GM23338 (cell line): ENCODE measurements at regions not wholly inside any gene's neighbourhood (a gene's known extent, or its start where the extent isn't known, plus 50 kb on each side); places are given as distances from the start of the nearest gene placed in this dataset.

Experiments used
- ATAC-seq: fragments of 200-7000 bp; cut with Tn5 transposase; 3 replicates; pipeline ENCODE4 v1.9.1; 2020
- DNase-seq: peaks from one replicate; pipeline ENCODE4 v3.0.0-alpha.2; 2015; ENCODE audit warnings: low spot score
- H2AFZ ChIP-seq: fragments of 200-600 bp; sonication (generic); 2 replicates; pipeline ENCODE4 v1.8.0; 2016; ENCODE audit warnings: antibody characterized with exemption, mild to moderate bottlenecking, moderate library complexity
- H3F3A ChIP-seq: fragments of 200-600 bp; sonication (generic); replicated peaks from 2 replicates; pipeline ENCODE4 v1.8.0; 2017; ENCODE audit warnings: antibody characterized with exemption, mixed run types, low read depth
- H3K27ac ChIP-seq: fragments of 200-600 bp; sonication (generic); 2 replicates; pipeline ENCODE4 v1.6.1; 2016; ENCODE audit warnings: low read depth
- H3K27me3 ChIP-seq: fragments of 200-600 bp; sonication (generic); 2 replicates; pipeline ENCODE4 v1.8.0; 2016; ENCODE audit warnings: mild to moderate bottlenecking, mixed run types, moderate library complexity; ENCODE audit not compliant: insufficient read depth
- H3K36me3 ChIP-seq: fragments of 200-600 bp; sonication (generic); 2 replicates; pipeline ENCODE4 v1.8.0; 2016; ENCODE audit warnings: mild to moderate bottlenecking; ENCODE audit not compliant: insufficient read depth
- H3K4me1 ChIP-seq: fragments of 200-600 bp; sonication (generic); 2 replicates; pipeline ENCODE4 v1.8.0; 2016; ENCODE audit warnings: mild to moderate bottlenecking, moderate library complexity; ENCODE audit not compliant: insufficient read depth
- H3K4me2 ChIP-seq: fragments of 200-600 bp; sonication (generic); 2 replicates; pipeline ENCODE4 v1.7.1; 2017; ENCODE audit warnings: mixed run types
- H3K4me3 ChIP-seq: fragments of 200-600 bp; sonication (generic); 2 replicates; pipeline ENCODE4 v1.6.1; 2016; ENCODE audit warnings: mixed run types
- H3K79me2 ChIP-seq: fragments of 200-600 bp; sonication (generic); replicated peaks from 2 replicates; pipeline ENCODE4 v1.8.0; 2017; ENCODE audit warnings: mild to moderate bottlenecking; ENCODE audit not compliant: insufficient read depth
- H3K9me2 ChIP-seq: fragments of 200-600 bp; sonication (generic); 2 replicates; pipeline ENCODE4 v1.8.0; 2017; ENCODE audit not compliant: insufficient read depth
- H4K20me1 ChIP-seq: fragments of 200-600 bp; sonication (generic); replicated peaks from 2 replicates; pipeline ENCODE4 v1.8.0; 2017; ENCODE audit warnings: mild to moderate bottlenecking; ENCODE audit not compliant: insufficient read depth
- H3K27ac Mint-ChIP-seq: 2 replicates; pipeline ENCODE4 v1.8.0; 2020; ENCODE audit warnings: inconsistent platforms, mild to moderate bottlenecking, moderate library complexity, mixed read lengths
- H3K27me3 Mint-ChIP-seq: 3 replicates; pipeline ENCODE4 v1.8.0; 2022; ENCODE audit warnings: low read depth, mild to moderate bottlenecking, moderate library complexity, mixed read lengths, inconsistent platforms; ENCODE audit not compliant: insufficient read depth, poor library complexity
- H3K36me3 Mint-ChIP-seq: 3 replicates; pipeline ENCODE4 v1.8.0; 2021; ENCODE audit warnings: low read depth, mild to moderate bottlenecking, inconsistent platforms, moderate library complexity, mixed read lengths
- H3K4me1 Mint-ChIP-seq: 3 replicates; pipeline ENCODE4 v1.8.0; 2020; ENCODE audit warnings: mild to moderate bottlenecking, inconsistent platforms, mixed read lengths
- H3K4me3 Mint-ChIP-seq: 3 replicates; pipeline ENCODE4 v1.8.0; 2021; ENCODE audit warnings: moderate library complexity, mild to moderate bottlenecking, inconsistent platforms, mixed read lengths
- H3K9me3 Mint-ChIP-seq: 3 replicates; pipeline ENCODE4 v1.8.0; 2020; ENCODE audit warnings: moderate library complexity, mild to moderate bottlenecking, inconsistent platforms, mixed read lengths
- CREB1 ChIP-seq: fragments of 250-450 bp; sonication (Bioruptor Pico); IDR thresholded peaks from 2 replicates; pipeline ENCODE4 v1.5.0; 2020; ENCODE audit warnings: low read depth, mild to moderate bottlenecking, moderate library complexity
- EZH2 ChIP-seq: fragments of 200-600 bp; sonication (generic); IDR thresholded peaks from one replicate; pipeline ENCODE4 v1.8.0; 2017; ENCODE audit warnings: antibody characterized with exemption, mild to moderate bottlenecking, low read depth; ENCODE audit not compliant: unreplicated experiment
- EZH2phosphoT487 ChIP-seq: fragments of 200-600 bp; sonication (generic); IDR thresholded peaks from one replicate; pipeline ENCODE4 v1.8.1; 2018; ENCODE audit warnings: antibody characterized with exemption; ENCODE audit not compliant: unreplicated experiment
- JUNB ChIP-seq: IDR thresholded peaks from one replicate; pipeline ENCODE4 v1.6.1; 2016; ENCODE audit warnings: antibody characterized with exemption; ENCODE audit not compliant: unreplicated experiment
- NANOG ChIP-seq: IDR thresholded peaks from 2 replicates; pipeline ENCODE4 v1.6.1; 2016; ENCODE audit warnings: antibody characterized with exemption, borderline replicate concordance
- POLR2AphosphoS5 ChIP-seq: IDR thresholded peaks from 2 replicates; pipeline ENCODE4 v1.6.1; 2016; ENCODE audit warnings: antibody characterized with exemption, low read depth
- STAT1 ChIP-seq: IDR thresholded peaks from one replicate; pipeline ENCODE4 v1.6.1; 2016; ENCODE audit warnings: antibody characterized with exemption; ENCODE audit not compliant: unreplicated experiment
- ZNF114 ChIP-seq: fragments of 250-450 bp; sonication (Bioruptor Pico); IDR thresholded peaks from 2 replicates; pipeline ENCODE4 v1.5.0; 2020; ENCODE audit warnings: mild to moderate bottlenecking, moderate library complexity
- ZNF331 ChIP-seq: fragments of 250-450 bp; sonication (Bioruptor Pico); IDR thresholded peaks from 2 replicates; pipeline ENCODE4 v1.5.0; 2020; ENCODE audit warnings: low read depth, mild to moderate bottlenecking, moderate library complexity
- TF ChIP-seq, protein P1 (sequence below), 2 experiments: fragments of 200-600 bp in 1 of 2; sonication (generic) in 1 of 2; conservative IDR thresholded peaks; 2 replicates each; pipeline versions ENCODE4 v1.5.1 to v1.6.1; 2016 to 2017; ENCODE audit warnings: antibody characterized with exemption in 2 of 2, low read depth in 2 of 2, mild to moderate bottlenecking in 2 of 2, moderate library complexity in 1 of 2
- TF ChIP-seq, protein P2 (sequence below): IDR thresholded peaks from one replicate; pipeline ENCODE4 v1.6.1; 2018; ENCODE audit warnings: antibody characterized with exemption; ENCODE audit not compliant: unreplicated experiment
- TF ChIP-seq, protein P3 (sequence below): IDR thresholded peaks from 2 replicates; pipeline ENCODE4 v1.6.1; 2016; ENCODE audit warnings: antibody characterized with exemption

DNA sequence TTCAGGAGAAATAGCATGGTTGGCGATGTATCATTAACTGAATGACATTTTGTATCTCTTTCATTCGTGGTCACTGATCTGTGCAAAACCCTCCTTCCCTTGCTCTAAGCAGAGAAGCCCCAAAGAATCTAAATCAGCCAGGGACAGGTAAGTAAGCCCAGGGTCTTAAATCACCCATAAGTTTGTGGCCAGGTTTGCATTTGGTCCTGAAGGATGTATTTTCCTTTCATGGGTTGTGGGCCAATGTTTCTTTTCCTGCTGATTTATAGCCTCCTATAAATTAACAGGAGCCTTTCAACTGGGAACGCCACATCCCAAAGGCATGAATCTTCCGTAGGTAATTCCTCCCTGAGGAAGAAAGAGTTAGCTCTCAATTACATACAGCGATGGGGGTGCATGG, 217.5 kb upstream of the TNC start:
- Mint-ChIP-seq H3K4me3 (no peak overlapping the region), H3K27ac (no peak overlapping the region), H3K27me3 (peaks cover 2% of the 10 kb centered on the region), H3K4me1 (no peaks in the 10 kb centered on the region), H3K9me3 (peaks cover 4% of the 10 kb centered on the region; the same call in 2 of the 3 replicates), H3K36me3 (no peaks in the 10 kb centered on the region)
- no peaks in the 10 kb centered on the region for H3K4me1 ChIP-seq
- H2AFZ ChIP-seq, result no peak overlapping the region
- no peak for TF ChIP-seq ZNF331 (CRISPR knock-in tag)
- no peak overlapping the region for H3K4me2 ChIP-seq
- no peaks in the 10 kb centered on the region for H3K36me3 ChIP-seq
- no peak overlapping the region for H3K27ac ChIP-seq
- no peaks in the 10 kb centered on the region for H3F3A ChIP-seq
- no peak overlapping the region for H3K4me3 ChIP-seq
- no peaks in the 10 kb centered on the region for H3K79me2 ChIP-seq
- ATAC-seq (no peak), DNase-seq (no peak)
- peaks cover 6% of the 10 kb centered on the region; the same call in 1 of the 2 replicates for H3K9me2 ChIP-seq
- no peaks in the 10 kb centered on the region for H3K27me3 ChIP-seq
- no peaks in the 10 kb centered on the region for H4K20me1 ChIP-seq

DNA sequence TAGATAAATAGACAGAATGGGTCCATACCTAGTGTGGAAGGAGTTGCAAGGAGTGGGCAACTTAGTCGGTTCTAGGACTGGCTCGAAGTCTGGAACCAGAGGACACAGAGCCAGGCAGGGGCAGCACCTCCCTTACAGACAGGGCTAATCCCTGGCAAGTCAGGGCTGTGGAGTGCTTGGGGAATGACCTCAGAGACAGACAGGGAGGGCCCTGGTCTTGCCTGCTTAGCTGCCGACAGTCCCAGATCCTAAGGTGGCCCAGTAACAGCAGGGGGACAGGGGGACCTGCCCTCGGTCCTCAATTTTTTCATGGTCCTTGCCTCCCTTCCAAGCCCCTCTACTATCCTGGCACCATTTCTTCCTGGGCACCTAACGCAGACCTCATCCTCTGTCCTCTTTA, 222.4 kb upstream of the TNC start:
- Histone ChIP-seq H3K9me2 (no peaks in the 10 kb centered on the region), H3K4me2 (no peak overlapping the region), H3K27ac (no peak overlapping the region), H3F3A (no peaks in the 10 kb centered on the region), H3K79me2 (no peaks in the 10 kb centered on the region), H3K36me3 (no peaks in the 10 kb centered on the region), H4K20me1 (no peaks in the 10 kb centered on the region), H2AFZ (no peak overlapping the region), H3K4me3 (no peak overlapping the region), H3K4me1 (0 out of 2 replicates have a peak, but pooled peaks cover 6% of the 10 kb centered on the region), H3K27me3 (no peaks in the 10 kb centered on the region)
- TF ChIP-seq POLR2AphosphoS5, result no peak
- TF ChIP-seq, protein P1, sequence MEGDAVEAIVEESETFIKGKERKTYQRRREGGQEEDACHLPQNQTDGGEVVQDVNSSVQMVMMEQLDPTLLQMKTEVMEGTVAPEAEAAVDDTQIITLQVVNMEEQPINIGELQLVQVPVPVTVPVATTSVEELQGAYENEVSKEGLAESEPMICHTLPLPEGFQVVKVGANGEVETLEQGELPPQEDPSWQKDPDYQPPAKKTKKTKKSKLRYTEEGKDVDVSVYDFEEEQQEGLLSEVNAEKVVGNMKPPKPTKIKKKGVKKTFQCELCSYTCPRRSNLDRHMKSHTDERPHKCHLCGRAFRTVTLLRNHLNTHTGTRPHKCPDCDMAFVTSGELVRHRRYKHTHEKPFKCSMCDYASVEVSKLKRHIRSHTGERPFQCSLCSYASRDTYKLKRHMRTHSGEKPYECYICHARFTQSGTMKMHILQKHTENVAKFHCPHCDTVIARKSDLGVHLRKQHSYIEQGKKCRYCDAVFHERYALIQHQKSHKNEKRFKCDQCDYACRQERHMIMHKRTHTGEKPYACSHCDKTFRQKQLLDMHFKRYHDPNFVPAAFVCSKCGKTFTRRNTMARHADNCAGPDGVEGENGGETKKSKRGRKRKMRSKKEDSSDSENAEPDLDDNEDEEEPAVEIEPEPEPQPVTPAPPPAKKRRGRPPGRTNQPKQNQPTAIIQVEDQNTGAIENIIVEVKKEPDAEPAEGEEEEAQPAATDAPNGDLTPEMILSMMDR (conservative IDR thresholded peaks at IDR 0.05; ENCODE audit: low read depth in 2 of 2), result 0 out of 4 replicates have a peak, but pooled peaks of 1 of the 2 experiments have one; percentile 1
- DNase-seq (no peak), ATAC-seq (no peak)
- peaks cover 4% of the 10 kb centered on the region; the same call in 2 of the 3 replicates for H3K9me3 Mint-ChIP-seq
- no peak overlapping the region for H3K27ac Mint-ChIP-seq
- no peak overlapping the region for H3K4me3 Mint-ChIP-seq
- H3K4me1 Mint-ChIP-seq, result peaks cover 13% of the 10 kb centered on the region; the same call in 2 of the 3 replicates
- H3K27me3 Mint-ChIP-seq, result peaks cover 4% of the 10 kb centered on the region
- no peaks in the 10 kb centered on the region for H3K36me3 Mint-ChIP-seq

DNA sequence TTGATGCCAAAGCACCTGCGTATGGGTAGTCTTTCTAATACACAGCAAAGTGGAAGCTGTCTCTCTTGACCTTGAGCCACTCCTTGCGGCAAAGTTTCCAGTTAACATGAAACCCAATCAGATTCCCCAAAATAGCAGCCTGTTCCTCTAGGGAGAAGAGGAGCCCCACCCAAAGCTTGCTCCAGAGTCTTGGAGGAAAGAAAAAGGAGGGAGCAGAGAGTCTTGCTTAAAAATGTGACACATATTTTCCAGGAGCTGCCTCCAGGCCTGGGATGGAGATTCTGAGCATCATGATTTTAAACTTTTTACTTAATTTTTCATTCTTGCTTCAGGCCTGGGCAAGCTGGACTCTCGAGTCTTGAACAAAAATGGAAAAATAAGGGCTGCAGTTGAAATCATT, 223.5 kb upstream of the TNC start:
- Mint-ChIP-seq H3K4me3 (no peak overlapping the region), H3K27ac (no peak overlapping the region)
- no peak for ATAC-seq
- TF ChIP-seq EZH2phosphoT487 (no peak), CREB1 (CRISPR knock-in tag) (no peak), STAT1 (no peak), JUNB (no peak), NANOG (no peak), ZNF331 (CRISPR knock-in tag) (no peak), POLR2AphosphoS5 (no peak), EZH2 (no peak), ZNF114 (no peak)
- TF ChIP-seq, protein P2, sequence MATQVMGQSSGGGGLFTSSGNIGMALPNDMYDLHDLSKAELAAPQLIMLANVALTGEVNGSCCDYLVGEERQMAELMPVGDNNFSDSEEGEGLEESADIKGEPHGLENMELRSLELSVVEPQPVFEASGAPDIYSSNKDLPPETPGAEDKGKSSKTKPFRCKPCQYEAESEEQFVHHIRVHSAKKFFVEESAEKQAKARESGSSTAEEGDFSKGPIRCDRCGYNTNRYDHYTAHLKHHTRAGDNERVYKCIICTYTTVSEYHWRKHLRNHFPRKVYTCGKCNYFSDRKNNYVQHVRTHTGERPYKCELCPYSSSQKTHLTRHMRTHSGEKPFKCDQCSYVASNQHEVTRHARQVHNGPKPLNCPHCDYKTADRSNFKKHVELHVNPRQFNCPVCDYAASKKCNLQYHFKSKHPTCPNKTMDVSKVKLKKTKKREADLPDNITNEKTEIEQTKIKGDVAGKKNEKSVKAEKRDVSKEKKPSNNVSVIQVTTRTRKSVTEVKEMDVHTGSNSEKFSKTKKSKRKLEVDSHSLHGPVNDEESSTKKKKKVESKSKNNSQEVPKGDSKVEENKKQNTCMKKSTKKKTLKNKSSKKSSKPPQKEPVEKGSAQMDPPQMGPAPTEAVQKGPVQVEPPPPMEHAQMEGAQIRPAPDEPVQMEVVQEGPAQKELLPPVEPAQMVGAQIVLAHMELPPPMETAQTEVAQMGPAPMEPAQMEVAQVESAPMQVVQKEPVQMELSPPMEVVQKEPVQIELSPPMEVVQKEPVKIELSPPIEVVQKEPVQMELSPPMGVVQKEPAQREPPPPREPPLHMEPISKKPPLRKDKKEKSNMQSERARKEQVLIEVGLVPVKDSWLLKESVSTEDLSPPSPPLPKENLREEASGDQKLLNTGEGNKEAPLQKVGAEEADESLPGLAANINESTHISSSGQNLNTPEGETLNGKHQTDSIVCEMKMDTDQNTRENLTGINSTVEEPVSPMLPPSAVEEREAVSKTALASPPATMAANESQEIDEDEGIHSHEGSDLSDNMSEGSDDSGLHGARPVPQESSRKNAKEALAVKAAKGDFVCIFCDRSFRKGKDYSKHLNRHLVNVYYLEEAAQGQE, result no peak
- TF ChIP-seq, protein P3, sequence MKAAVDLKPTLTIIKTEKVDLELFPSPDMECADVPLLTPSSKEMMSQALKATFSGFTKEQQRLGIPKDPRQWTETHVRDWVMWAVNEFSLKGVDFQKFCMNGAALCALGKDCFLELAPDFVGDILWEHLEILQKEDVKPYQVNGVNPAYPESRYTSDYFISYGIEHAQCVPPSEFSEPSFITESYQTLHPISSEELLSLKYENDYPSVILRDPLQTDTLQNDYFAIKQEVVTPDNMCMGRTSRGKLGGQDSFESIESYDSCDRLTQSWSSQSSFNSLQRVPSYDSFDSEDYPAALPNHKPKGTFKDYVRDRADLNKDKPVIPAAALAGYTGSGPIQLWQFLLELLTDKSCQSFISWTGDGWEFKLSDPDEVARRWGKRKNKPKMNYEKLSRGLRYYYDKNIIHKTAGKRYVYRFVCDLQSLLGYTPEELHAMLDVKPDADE, result no peak

More for the DNA sequence above, 223.5 kb upstream of the TNC start:
- no peak overlapping the region for H2AFZ ChIP-seq
- 0 out of 2 replicates have a peak, but pooled peaks cover 6% of the 10 kb centered on the region for H3K4me1 ChIP-seq
- H3K79me2 ChIP-seq, result no peaks in the 10 kb centered on the region
- no peak overlapping the region for H3K4me3 ChIP-seq
- DNase-seq, result no peak
- peaks cover 5% of the 10 kb centered on the region; the same call in 1 of the 2 replicates for H3K9me2 ChIP-seq
- Mint-ChIP-seq H3K36me3 (no peaks in the 10 kb centered on the region), H3K4me1 (peaks cover 13% of the 10 kb centered on the region; the same call in 2 of the 3 replicates), H3K9me3 (peaks cover 4% of the 10 kb centered on the region; the same call in 2 of the 3 replicates), H3K27me3 (peaks cover 4% of the 10 kb centered on the region)
- no peak overlapping the region for H3K27ac ChIP-seq
- no peak overlapping the region for H3K4me2 ChIP-seq
- no peaks in the 10 kb centered on the region for H3F3A ChIP-seq
- no peaks in the 10 kb centered on the region for H3K36me3 ChIP-seq
- H3K27me3 ChIP-seq, result no peaks in the 10 kb centered on the region
- no peaks in the 10 kb centered on the region for H4K20me1 ChIP-seq
